Neural cell (in vitro differentiated cells): ENCODE measurements at regions not wholly inside any gene's neighbourhood (a gene's known extent, or its start where the extent isn't known, plus 50 kb on each side); places are given as distances from the start of the nearest gene placed in this dataset.

Experiments used
- CTCF ChIP-seq: fragments of 450-650 bp; IDR thresholded peaks from 2 replicates; pipeline ENCODE4 v1.5.1; 2014; ENCODE audit warnings: antibody characterized with exemption, mild to moderate bottlenecking, moderate library complexity; ENCODE audit not compliant: poor library complexity, severe bottlenecking
- EZH2 ChIP-seq: fragments of 200-600, 300-800 bp; shearing (Covaris generic), sonication (generic); IDR thresholded peaks from 2 replicates; pipeline ENCODE4 v1.6.1; 2014; ENCODE audit warnings: antibody characterized with exemption, low read length, borderline replicate concordance, mild to moderate bottlenecking; ENCODE audit not compliant: insufficient read depth, poor library complexity, severe bottlenecking
- SMC3 ChIP-seq: fragments of 450-650 bp; conservative IDR thresholded peaks from 2 replicates; pipeline ENCODE4 v1.6.1; 2014; ENCODE audit warnings: antibody characterized with exemption, mild to moderate bottlenecking, moderate library complexity; ENCODE audit not compliant: poor library complexity
- TAF1 ChIP-seq: IDR thresholded peaks from 2 replicates; pipeline ENCODE4 v1.6.1; 2012; ENCODE audit warnings: low read depth

DNA sequence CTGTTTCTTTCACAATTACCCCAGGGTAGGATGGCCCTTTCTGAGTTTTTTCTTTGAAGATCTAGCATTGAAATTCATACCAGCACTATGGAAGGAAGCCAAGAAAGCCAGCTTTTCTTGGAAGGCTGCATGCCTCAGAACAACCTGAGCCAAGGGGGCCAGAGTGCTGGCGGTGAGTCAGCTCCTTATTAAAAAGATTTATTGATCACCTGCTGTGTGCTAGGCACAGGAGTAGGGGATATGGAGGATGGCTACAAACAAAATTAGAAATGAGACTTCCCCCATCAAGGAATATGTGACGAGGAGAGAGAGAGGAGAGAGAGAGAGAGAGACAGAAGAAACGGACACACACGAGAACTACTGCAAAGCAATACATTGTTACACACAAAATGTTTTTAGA, 184.6 kb upstream of the PUM3 start:
- TF ChIP-seq CTCF (no peak), SMC3 (no peak), TAF1 (no peak), EZH2 (no peak)
